Memory B cell (primary cell): ENCODE measurements at regions not wholly inside any gene's neighbourhood (a gene's known extent, or its start where the extent isn't known, plus 50 kb on each side); places are given as distances from the start of the nearest gene placed in this dataset.

ENCODE experiments used
- ATAC-seq: fragments of 150-1000 bp; cut with Tn5 transposase; 2 replicates; pipeline ENCODE4 v1.10.0; 2021; ENCODE audit warnings: low read depth, mild to moderate bottlenecking, moderate library complexity
- DNase-seq, 2 donors: peaks; one replicate each; pipeline ENCODE4 v3.0.0; 2022; ENCODE audit warnings: low spot score in 2 of 2
- H3K27ac Mint-ChIP-seq: one replicate; pipeline ENCODE4 v1.8.0; 2022; ENCODE audit warnings: mild to moderate bottlenecking, moderate library complexity, mixed read lengths
- H3K27me3 Mint-ChIP-seq: one replicate; pipeline ENCODE4 v1.8.0; 2022; ENCODE audit warnings: mixed read lengths
- H3K36me3 Mint-ChIP-seq: one replicate; pipeline ENCODE4 v1.8.0; 2022; ENCODE audit warnings: mild to moderate bottlenecking, mixed read lengths
- H3K4me1 Mint-ChIP-seq: one replicate; pipeline ENCODE4 v1.8.0; 2022; ENCODE audit warnings: mixed read lengths
- H3K4me3 Mint-ChIP-seq: one replicate; pipeline ENCODE4 v1.8.0; 2022; ENCODE audit warnings: mild to moderate bottlenecking, moderate library complexity, mixed read lengths
- H3K9me3 Mint-ChIP-seq: one replicate; pipeline ENCODE4 v1.8.0; 2022; ENCODE audit warnings: mixed read lengths

DNA sequence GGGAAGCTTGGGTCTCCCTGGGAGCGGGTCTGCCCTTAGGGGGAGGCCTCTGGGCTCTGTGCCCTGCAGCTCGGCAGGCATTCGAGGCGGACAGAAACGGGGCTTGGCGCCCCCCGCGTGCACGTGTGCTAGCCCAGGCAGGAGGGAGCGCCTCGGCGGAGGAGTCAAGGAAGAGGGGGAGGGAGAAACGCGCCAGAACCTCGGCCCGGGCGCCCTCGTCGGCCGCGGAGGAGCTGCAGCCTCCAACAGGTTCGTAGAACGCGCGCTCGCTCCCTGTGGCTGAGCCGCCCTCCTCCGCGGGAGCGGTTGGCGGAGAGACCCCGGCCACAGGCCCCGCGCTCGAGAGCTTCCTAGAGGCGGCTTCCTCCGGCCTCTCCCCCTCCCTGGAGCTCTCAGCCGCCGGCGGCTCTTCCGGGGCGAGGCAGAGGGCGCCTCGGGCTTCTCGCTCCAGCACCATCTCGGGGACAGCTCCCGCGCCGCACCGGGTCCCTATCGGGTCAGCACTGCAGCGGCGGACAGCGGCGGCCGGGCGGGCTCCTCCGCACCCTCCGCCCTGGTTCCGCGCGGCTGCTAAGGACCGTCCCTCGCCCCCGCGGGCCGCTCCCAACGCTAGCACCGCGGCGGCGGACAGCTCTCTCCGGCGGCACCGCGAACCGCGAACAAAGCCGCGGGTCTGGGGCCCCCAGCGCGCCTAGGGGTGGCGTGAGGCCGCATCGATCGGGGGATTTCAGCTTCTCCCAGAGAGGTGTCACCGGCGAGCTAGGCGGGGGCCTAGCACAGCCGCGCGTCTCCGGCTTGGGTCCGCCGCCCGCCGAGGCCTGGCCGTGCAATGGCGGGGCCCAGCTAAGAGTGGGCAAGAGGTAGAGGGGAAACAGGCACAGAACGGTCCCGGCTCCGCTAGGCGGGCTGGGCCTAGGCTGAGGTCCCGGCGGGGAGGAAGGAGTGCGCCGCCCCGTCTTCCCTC, 74.6 kb upstream of the CPLX2 start:
- Mint-ChIP-seq H3K9me3 (peaks cover 7% of the 10 kb centered on the region), H3K27me3 (peaks cover 45% of the 10 kb centered on the region), H3K4me1 (peaks cover 10% of the 10 kb centered on the region), H3K27ac (no peak overlapping the region), H3K36me3 (no peaks in the 10 kb centered on the region), H3K4me3 (no peak overlapping the region)
- DNase-seq (peak; percentile 14 to 44), ATAC-seq (peak; percentile 79)

GRCh38 chr5:175797521-175798038, 73.8 kb upstream of the CPLX2 start:
- H3K4me1 Mint-ChIP-seq: peaks cover 10% of the 10 kb centered on the region
- peaks cover 7% of the 10 kb centered on the region for H3K9me3 Mint-ChIP-seq
- ATAC-seq: no peak
- no peak for DNase-seq
- H3K4me3 Mint-ChIP-seq: no peak overlapping the region
- H3K27me3 Mint-ChIP-seq: peaks cover 45% of the 10 kb centered on the region
- no peak overlapping the region for H3K27ac Mint-ChIP-seq
- H3K36me3 Mint-ChIP-seq: no peaks in the 10 kb centered on the region

DNA sequence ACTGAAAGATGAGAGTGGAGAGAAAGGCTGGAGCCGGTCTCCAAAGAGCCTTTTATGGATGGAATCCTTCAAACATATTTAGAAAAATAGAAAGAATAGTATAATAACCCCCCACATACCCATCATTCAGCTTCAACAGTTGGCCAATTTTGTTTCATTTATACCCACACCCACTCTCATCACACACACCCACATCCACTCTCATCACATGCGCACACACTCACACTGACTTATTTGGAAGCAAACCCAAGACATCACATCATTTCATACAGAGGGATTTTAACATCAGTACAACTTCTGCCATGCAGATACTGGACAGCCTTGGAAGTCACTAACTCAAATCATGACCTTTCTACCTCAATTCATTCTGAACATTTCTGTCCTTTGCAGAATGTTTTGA, 72.8 kb upstream of the CPLX2 start:
- Mint-ChIP-seq H3K36me3 (no peaks in the 10 kb centered on the region), H3K4me3 (no peak overlapping the region), H3K27ac (no peak overlapping the region), H3K9me3 (peaks cover 6% of the 10 kb centered on the region), H3K4me1 (peaks cover 10% of the 10 kb centered on the region), H3K27me3 (peaks cover 47% of the 10 kb centered on the region)
- ATAC-seq (no peak), DNase-seq (no peak)

DNA sequence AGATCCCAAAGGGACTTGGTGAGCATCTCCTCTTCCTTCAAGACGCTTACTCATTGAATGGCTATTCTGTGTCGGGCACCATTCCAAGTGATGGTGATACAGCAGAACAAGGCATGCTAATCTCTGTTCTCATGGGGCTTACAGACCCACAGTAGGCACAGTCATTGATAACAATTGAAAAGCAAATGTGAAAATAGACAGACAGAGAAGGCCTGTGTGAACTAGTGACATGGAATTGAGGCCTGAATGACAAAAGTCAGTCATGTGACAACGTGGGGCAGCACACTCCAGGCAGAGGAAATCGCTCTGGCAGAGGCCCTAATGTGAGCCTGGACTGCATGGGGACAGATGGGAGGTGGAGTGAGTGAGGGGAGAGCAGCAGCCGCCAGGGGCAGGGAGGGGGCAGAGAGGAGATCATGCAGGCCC, 70.7 kb upstream of the CPLX2 start:
- no peak overlapping the region for H3K27ac Mint-ChIP-seq
- peaks cover 10% of the 10 kb centered on the region for H3K4me1 Mint-ChIP-seq
- H3K36me3 Mint-ChIP-seq: no peaks in the 10 kb centered on the region
- H3K4me3 Mint-ChIP-seq: no peak overlapping the region
- no peak for ATAC-seq
- peaks cover 2% of the 10 kb centered on the region for H3K9me3 Mint-ChIP-seq
- H3K27me3 Mint-ChIP-seq: peaks cover 33% of the 10 kb centered on the region
- DNase-seq: no peak

DNA sequence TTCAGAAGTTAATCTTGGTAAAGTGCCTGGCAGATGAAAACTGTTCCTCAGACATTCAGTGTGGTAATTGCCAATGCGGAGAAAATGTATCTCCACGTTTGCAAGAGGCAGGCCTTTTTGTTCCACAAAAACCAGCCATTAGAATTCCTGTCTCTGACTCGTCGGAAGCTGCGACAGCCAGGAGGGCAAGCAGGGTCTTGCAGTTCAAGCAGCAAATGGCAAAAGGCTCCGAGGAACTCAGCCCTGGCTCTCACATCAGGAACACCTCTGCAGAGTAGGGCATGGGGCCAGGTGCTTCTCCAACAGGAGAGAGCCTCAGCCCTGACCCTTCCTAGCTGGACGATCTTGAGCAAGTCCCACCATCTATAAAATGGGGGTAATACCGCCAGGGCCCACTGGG, 69.0 kb upstream of the CPLX2 start:
- DNase-seq: no peak
- Mint-ChIP-seq H3K4me3 (no peak overlapping the region), H3K27ac (no peak overlapping the region), H3K9me3 (no peaks in the 10 kb centered on the region), H3K36me3 (no peaks in the 10 kb centered on the region), H3K27me3 (peaks cover 33% of the 10 kb centered on the region), H3K4me1 (peaks cover 10% of the 10 kb centered on the region)
- ATAC-seq: no peak

- Mint-ChIP-seq H3K9me3 (no peaks in the 10 kb centered on the region), H3K4me3 (no peak overlapping the region), H3K36me3 (no peaks in the 10 kb centered on the region), H3K27me3 (peaks cover 32% of the 10 kb centered on the region), H3K4me1 (peaks cover 2% of the 10 kb centered on the region), H3K27ac (no peak overlapping the region)
- no peak for DNase-seq
- no peak for ATAC-seq
These were observed 68.1 kb upstream of the CPLX2 start for GRCh38 chr5:175803254-175803653.

DNA sequence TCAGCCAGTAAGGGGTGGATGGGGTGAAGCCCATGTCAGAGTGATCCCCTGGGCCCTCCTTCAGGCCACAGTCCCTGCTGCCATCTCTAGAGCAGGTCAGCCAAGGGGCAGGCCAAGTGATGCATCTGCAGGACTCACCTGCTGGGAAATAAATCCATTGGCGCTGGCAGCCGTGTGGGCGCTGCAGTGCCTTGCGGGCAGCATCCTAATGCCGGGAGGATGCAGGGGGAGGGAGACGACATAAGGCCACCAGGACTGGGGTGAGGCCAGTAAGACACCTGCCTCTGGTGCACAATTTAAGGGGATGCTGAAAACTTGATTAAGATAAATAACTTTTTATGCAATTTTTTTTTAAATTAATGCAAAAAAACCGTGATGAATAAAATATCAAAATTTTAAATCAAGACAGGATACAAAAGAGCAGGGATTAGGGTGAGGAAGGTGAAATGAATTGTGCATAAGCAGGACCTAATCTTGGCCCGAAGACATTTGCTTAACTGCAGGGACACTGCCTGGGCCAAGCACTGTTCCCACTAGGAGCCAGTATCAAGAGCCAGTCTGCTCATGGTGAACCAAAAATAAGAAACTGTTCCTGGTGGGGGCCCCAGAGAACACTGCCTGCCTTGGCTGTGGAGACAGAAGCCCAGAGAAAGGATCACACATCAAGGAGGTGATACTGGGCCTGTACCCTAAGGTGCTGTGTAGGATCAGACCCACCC, 67.5 kb upstream of the CPLX2 start:
- no peaks in the 10 kb centered on the region for H3K4me1 Mint-ChIP-seq
- DNase-seq: no peak
- peaks cover 27% of the 10 kb centered on the region for H3K27me3 Mint-ChIP-seq
- H3K27ac Mint-ChIP-seq: no peak overlapping the region
- ATAC-seq: no peak
- H3K36me3 Mint-ChIP-seq: no peaks in the 10 kb centered on the region
- H3K9me3 Mint-ChIP-seq: no peaks in the 10 kb centered on the region
- no peak overlapping the region for H3K4me3 Mint-ChIP-seq

DNA sequence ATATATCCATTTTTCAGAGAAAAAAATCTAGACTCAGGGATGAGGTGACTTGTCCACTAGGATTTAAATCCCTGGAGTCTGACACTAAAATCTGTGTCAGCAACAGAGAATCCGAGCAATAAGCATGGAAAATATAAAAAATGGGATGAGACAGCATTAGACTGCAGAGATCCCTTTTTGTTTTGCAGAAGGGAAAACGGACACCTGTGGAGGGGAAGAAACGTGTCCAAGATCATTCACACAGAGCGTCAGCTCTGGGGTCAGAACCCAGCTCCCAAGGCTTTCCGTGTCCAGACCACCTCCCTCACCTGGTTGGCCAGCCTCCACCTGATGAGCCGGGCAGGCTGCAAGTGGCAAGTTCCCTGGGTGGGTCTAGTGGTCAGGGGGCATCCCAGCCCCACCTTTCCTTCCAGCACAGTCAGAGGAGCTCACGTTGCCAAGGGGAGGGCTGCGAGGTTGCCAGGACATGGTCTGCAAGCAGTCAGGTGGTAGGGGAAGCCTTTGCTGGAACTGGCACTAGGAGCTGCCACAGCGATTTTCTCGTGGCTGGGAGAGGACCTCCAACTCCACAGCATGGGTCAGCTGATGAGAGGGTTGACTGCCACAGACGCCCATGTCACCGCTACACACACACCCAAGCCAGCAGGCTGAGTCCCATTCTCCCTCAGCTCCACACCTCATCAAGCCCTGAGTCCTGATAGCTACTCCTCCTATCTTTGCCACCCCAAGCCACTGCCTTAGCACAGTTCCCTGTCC, 65.9 kb upstream of the CPLX2 start:
- DNase-seq (no peak), ATAC-seq (no peak)
- Mint-ChIP-seq H3K27me3 (peaks cover 28% of the 10 kb centered on the region), H3K27ac (no peak overlapping the region), H3K4me3 (no peak overlapping the region), H3K9me3 (no peaks in the 10 kb centered on the region), H3K36me3 (no peaks in the 10 kb centered on the region), H3K4me1 (no peaks in the 10 kb centered on the region)

- Mint-ChIP-seq H3K4me1 (no peaks in the 10 kb centered on the region), H3K36me3 (no peaks in the 10 kb centered on the region), H3K9me3 (no peaks in the 10 kb centered on the region), H3K27ac (no peak overlapping the region), H3K27me3 (peaks cover 17% of the 10 kb centered on the region), H3K4me3 (no peak overlapping the region)
- no peak for DNase-seq
- no peak for ATAC-seq
These were observed 62.7 kb upstream of the CPLX2 start for GRCh38 chr5:175808711-175809110.

- ATAC-seq: no peak
- no peaks in the 10 kb centered on the region for H3K4me1 Mint-ChIP-seq
- no peak overlapping the region for H3K27ac Mint-ChIP-seq
- no peak overlapping the region for H3K4me3 Mint-ChIP-seq
- no peaks in the 10 kb centered on the region for H3K36me3 Mint-ChIP-seq
- DNase-seq: no peak
- H3K27me3 Mint-ChIP-seq: peaks cover 20% of the 10 kb centered on the region
- no peaks in the 10 kb centered on the region for H3K9me3 Mint-ChIP-seq
These were observed 61.8 kb upstream of the CPLX2 start for GRCh38 chr5:175809531-175810121.

GRCh38 chr5:175810457-175810856, 60.9 kb upstream of the CPLX2 start:
- H3K4me1 Mint-ChIP-seq: no peaks in the 10 kb centered on the region
- no peak overlapping the region for H3K4me3 Mint-ChIP-seq
- H3K27me3 Mint-ChIP-seq: peaks cover 20% of the 10 kb centered on the region

GRCh38 chr5:175811589-175811988, 59.8 kb upstream of the CPLX2 start:
- Mint-ChIP-seq H3K27ac (no peak overlapping the region), H3K4me1 (no peaks in the 10 kb centered on the region)

More at GRCh38 chr5:175810457-175810856, 60.9 kb upstream of the CPLX2 start:
- no peak for DNase-seq
- no peak for ATAC-seq
- H3K9me3 Mint-ChIP-seq: no peaks in the 10 kb centered on the region
- no peak overlapping the region for H3K27ac Mint-ChIP-seq
- H3K36me3 Mint-ChIP-seq: no peaks in the 10 kb centered on the region

DNA sequence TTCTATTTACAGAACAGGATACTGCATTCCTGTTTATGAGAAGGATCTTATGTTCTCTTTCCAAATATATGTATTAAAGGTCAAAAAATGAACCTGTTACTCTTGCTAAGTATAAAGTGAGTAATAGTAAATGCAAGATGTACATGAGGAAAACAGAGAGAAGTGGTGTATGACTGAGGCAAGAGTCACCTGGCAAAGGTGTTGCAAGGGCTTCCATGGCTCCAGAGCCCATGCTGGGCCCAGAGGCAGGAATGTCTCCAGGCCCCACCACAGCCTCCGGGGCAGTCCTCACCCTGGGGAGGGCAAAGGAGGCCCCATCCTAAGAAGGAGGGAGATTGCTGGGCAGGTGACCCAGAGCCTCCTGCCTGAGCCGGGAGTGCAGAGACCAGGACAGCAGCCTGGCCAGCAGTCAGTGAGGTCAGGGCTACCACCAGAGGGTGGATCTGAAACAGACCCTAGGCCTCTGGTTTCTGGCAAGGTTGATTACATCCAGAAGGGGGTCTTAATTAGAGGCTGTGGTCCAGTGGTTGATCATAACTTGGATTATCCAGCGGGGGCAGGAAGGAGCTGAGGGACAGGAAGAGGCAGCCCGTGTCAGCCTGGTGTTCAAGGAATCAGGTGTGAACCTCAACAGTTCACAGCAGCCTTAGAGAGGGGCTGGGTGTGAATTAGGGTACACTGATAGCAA, 57.3 kb upstream of the CPLX2 start:
- DNase-seq: no peak
- Mint-ChIP-seq H3K9me3 (no peaks in the 10 kb centered on the region), H3K27me3 (peaks cover 15% of the 10 kb centered on the region), H3K36me3 (no peaks in the 10 kb centered on the region), H3K27ac (no peak overlapping the region), H3K4me3 (no peak overlapping the region), H3K4me1 (no peaks in the 10 kb centered on the region)
- no peak for ATAC-seq

More at GRCh38 chr5:175811589-175811988, 59.8 kb upstream of the CPLX2 start:
- no peak for DNase-seq
- H3K36me3 Mint-ChIP-seq: no peaks in the 10 kb centered on the region
- no peak for ATAC-seq
- peaks cover 16% of the 10 kb centered on the region for H3K27me3 Mint-ChIP-seq
- H3K4me3 Mint-ChIP-seq: no peak overlapping the region
- H3K9me3 Mint-ChIP-seq: no peaks in the 10 kb centered on the region
